PC-9 (cell line): ENCODE measurements at regions not wholly inside any gene's neighbourhood (a gene's known extent, or its start where the extent isn't known, plus 50 kb on each side); places are given as distances from the start of the nearest gene placed in this dataset.

ENCODE experiments used
- BruUV-seq: library from RNA; stranded (reverse); fragments of 400-500 nt; replicated peaks from 2 replicates; lab custom pipeline; 2021; lab: Mats Ljungman, UMichigan
- CTCF ChIA-PET: fragments of 300-600 bp; sonication (Branson Sonifier 250); formaldehyde crosslinking; loops from one replicate; lab custom pipeline; 2022; ENCODE audit warnings: antibody characterized with exemption; lab: Charles Lee
- POLR2A ChIA-PET: fragments of 300-600 bp; sonication (Branson Sonifier 250); formaldehyde crosslinking; loops from one replicate; lab custom pipeline; 2022; ENCODE audit warnings: antibody characterized with exemption; ENCODE audit not compliant: unreplicated experiment; lab: Charles Lee
- DNase-seq, 2 experiments: peaks; one replicate each; pipeline versions ENCODE4 v3.0.0 to v3.0.0-alpha.2; 2015 to 2022; ENCODE audit warnings: mixed read lengths in 1 of 2
- H2AFZ ChIP-seq: fragments of 200-600 bp; sonication (generic); 2 replicates; pipeline ENCODE4 v1.8.1; 2017; ENCODE audit warnings: antibody characterized with exemption
- H3F3A ChIP-seq: fragments of 200-600 bp; sonication (generic); 2 replicates; pipeline ENCODE4 v1.8.1; 2017; ENCODE audit warnings: antibody characterized with exemption, mild to moderate bottlenecking, low read depth; ENCODE audit not compliant: insufficient read depth
- H3K27ac ChIP-seq: fragments of 200-600 bp; sonication (generic); 2 replicates; pipeline ENCODE4 v1.6.1; 2016; ENCODE audit warnings: mixed run types
- H3K27me3 ChIP-seq: fragments of 200-600 bp; sonication (generic); 2 replicates; pipeline ENCODE4 v1.6.1; 2016; ENCODE audit warnings: low read depth, mixed run types; ENCODE audit not compliant: insufficient read depth
- H3K36me3 ChIP-seq: fragments of 200-600 bp; sonication (generic); 2 replicates; pipeline ENCODE4 v1.6.1; 2016; ENCODE audit warnings: low read depth, mixed run types
- H3K4me1 ChIP-seq: fragments of 200-600 bp; sonication (generic); replicated peaks from 2 replicates; pipeline ENCODE4 v1.6.1; 2016; ENCODE audit warnings: mixed run types; ENCODE audit not compliant: insufficient read depth
- H3K4me2 ChIP-seq: fragments of 200-600 bp; sonication (generic); 2 replicates; pipeline ENCODE4 v1.6.1; 2017; ENCODE audit warnings: mixed run types
- H3K4me3 ChIP-seq: fragments of 200-600 bp; sonication (generic); 2 replicates; pipeline ENCODE4 v1.6.1; 2016; ENCODE audit warnings: mixed run types
- H3K79me2 ChIP-seq: fragments of 200-600 bp; sonication (generic); 2 replicates; pipeline ENCODE4 v1.6.1; 2017; ENCODE audit warnings: low read depth, mixed run types
- H3K9me2 ChIP-seq: fragments of 200-600 bp; sonication (generic); 2 replicates; pipeline ENCODE4 v1.8.1; 2017; ENCODE audit warnings: mild to moderate bottlenecking; ENCODE audit not compliant: insufficient read depth
- H3K9me3 ChIP-seq: fragments of 200-600 bp; sonication (generic); 2 replicates; pipeline ENCODE4 v1.8.1; 2016; ENCODE audit warnings: low read depth; ENCODE audit not compliant: insufficient read depth
- H4K20me1 ChIP-seq: fragments of 200-600 bp; sonication (generic); 2 replicates; pipeline ENCODE4 v1.8.1; 2017; ENCODE audit not compliant: insufficient read depth
- CTCF ChIP-seq: fragments of 200-600 bp; sonication (generic); conservative IDR thresholded peaks from 2 replicates; pipeline ENCODE4 v1.6.1; 2017; ENCODE audit warnings: mixed run types, antibody characterized with exemption, mild to moderate bottlenecking, moderate library complexity
- EZH2 ChIP-seq: fragments of 200-600 bp; sonication (generic); IDR thresholded peaks from 2 replicates; pipeline ENCODE4 v1.8.0; 2017; ENCODE audit warnings: antibody characterized with exemption, low read depth
- intact Hi-C: fragments of 100-400 bp; cut with micrococcal nuclease; formaldehyde crosslinking; loops from one replicate; pipeline ENCODE4 v1.10.0; 2022; ENCODE audit not compliant: unreplicated experiment

GRCh38 chr5:125222597-125223240 is 476.3 kb upstream of the ZNF608 start:
- no TSS peak for BruUV-seq
- ChIA-PET POLR2A (no interaction called here), CTCF (no interaction called here)

GRCh38 chr5:125225424-125225823 is 479.0 kb upstream of the ZNF608 start:
- Histone ChIP-seq H3K36me3 (no peaks in the 10 kb centered on the region), H3K27ac (no peak overlapping the region), H2AFZ (no peak overlapping the region), H3K4me3 (no peak overlapping the region), H3F3A (no peaks in the 10 kb centered on the region), H3K27me3 (no peaks in the 10 kb centered on the region), H3K9me3 (no peaks in the 10 kb centered on the region), H3K4me2 (no peak overlapping the region), H3K4me1 (no peaks in the 10 kb centered on the region), H3K79me2 (no peaks in the 10 kb centered on the region), H3K9me2 (no peaks in the 10 kb centered on the region), H4K20me1 (no peaks in the 10 kb centered on the region)
- BruUV-seq: no TSS peak
- intact Hi-C loops: no loop called here
- POLR2A ChIA-PET: no interaction called here
- no peak for TF ChIP-seq CTCF
- TF ChIP-seq EZH2: no peak
- no peak for DNase-seq
- CTCF ChIA-PET: no interaction called here

More at GRCh38 chr5:125222597-125223240, 476.3 kb upstream of the ZNF608 start:
- H3K27ac ChIP-seq: no peak overlapping the region
- H4K20me1 ChIP-seq: no peaks in the 10 kb centered on the region
- TF ChIP-seq EZH2 (no peak), CTCF (no peak)
- DNase-seq: no peak
- H3K9me2 ChIP-seq: no peaks in the 10 kb centered on the region
- no peak overlapping the region for H3K4me2 ChIP-seq
- no peaks in the 10 kb centered on the region for H3K79me2 ChIP-seq
- H3K4me3 ChIP-seq: no peak overlapping the region
- no peaks in the 10 kb centered on the region for H3F3A ChIP-seq
- H2AFZ ChIP-seq: no peak overlapping the region
- intact Hi-C loops: no loop called here
- H3K27me3 ChIP-seq: no peaks in the 10 kb centered on the region
- H3K36me3 ChIP-seq: no peaks in the 10 kb centered on the region
- H3K9me3 ChIP-seq: no peaks in the 10 kb centered on the region
- H3K4me1 ChIP-seq: no peaks in the 10 kb centered on the region

GRCh38 chr5:125226825-125227224 is 480.4 kb upstream of the ZNF608 start:
- POLR2A ChIA-PET: no interaction called here
- H4K20me1 ChIP-seq: no peaks in the 10 kb centered on the region
- intact Hi-C loops: no loop called here

More at GRCh38 chr5:125226825-125227224, 480.4 kb upstream of the ZNF608 start:
- Histone ChIP-seq H3K27ac (no peak overlapping the region), H2AFZ (no peak overlapping the region), H3K4me2 (no peak overlapping the region), H3F3A (no peaks in the 10 kb centered on the region), H3K9me2 (no peaks in the 10 kb centered on the region), H3K79me2 (no peaks in the 10 kb centered on the region), H3K27me3 (no peaks in the 10 kb centered on the region), H3K4me1 (no peaks in the 10 kb centered on the region), H3K4me3 (no peak overlapping the region), H3K9me3 (no peaks in the 10 kb centered on the region), H3K36me3 (no peaks in the 10 kb centered on the region)
- no peak for TF ChIP-seq CTCF
- no peak for TF ChIP-seq EZH2
- no peak for DNase-seq
- no TSS peak for BruUV-seq
- CTCF ChIA-PET: interaction anchor here (0.6 kb wide), 1 partner anchor 675 kb away, joined by 3 read pairs; no protein-coding TSS in a partner anchor
